ENCODE measurements at regions not wholly inside any gene's neighbourhood (a gene's known extent, or its start where the extent isn't known, plus 50 kb on each side); places are given as distances from the start of the nearest gene placed in this dataset.

DNA sequence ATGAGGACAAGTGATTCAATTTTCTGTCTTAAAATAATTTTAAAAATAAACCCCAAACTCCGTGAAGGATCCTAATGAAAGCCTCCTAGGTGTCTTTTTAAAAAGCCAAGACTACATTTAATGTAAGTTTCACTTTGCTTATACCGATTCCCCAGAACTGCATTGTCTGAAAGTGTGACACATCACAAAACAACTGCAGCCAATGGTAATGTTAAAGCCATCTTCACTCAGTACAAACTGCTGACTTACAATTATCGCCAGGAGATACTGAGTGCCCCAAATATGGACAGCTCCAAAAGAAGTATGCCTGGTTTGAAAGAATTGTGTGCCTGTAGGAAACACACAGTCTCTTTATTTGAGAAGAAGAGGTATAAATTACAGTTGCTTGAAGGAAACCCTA is 73.7 kb upstream of the SPANXB1 start:
- Mint-ChIP-seq H3K27me3 (no peaks in the 10 kb centered on the region), H3K9me3 (no peaks in the 10 kb centered on the region), H3K4me3 (no peak overlapping the region), H3K4me1 (ENCODE audit: low read depth) (no peaks in the 10 kb centered on the region), H3K27ac (no peak overlapping the region), H3K36me3 (ENCODE audit: low read depth) (no peaks in the 10 kb centered on the region)
- DNase-seq (no peak), ATAC-seq (no peak)
- CTCF ChIA-PET, result no interaction called here
- TF ChIP-seq CTCF (IDR thresholded peaks at IDR 0.05), result no peak
- POLR2A ChIA-PET, result no interaction called here
- intact Hi-C loops (cut with micrococcal nuclease), result no loop called here

GRCh38 chrX:140933016-140933415 is 69.4 kb upstream of the SPANXB1 start:
- TF ChIP-seq CTCF (IDR thresholded peaks at IDR 0.05), result no peak
- intact Hi-C loops (cut with micrococcal nuclease), result no loop called here
- Mint-ChIP-seq H3K27ac (no peak overlapping the region), H3K9me3 (no peaks in the 10 kb centered on the region), H3K4me3 (no peak overlapping the region), H3K4me1 (ENCODE audit: low read depth) (no peaks in the 10 kb centered on the region), H3K36me3 (ENCODE audit: low read depth) (no peaks in the 10 kb centered on the region), H3K27me3 (no peaks in the 10 kb centered on the region)
- DNase-seq (no peak), ATAC-seq (no peak)
- ChIA-PET POLR2A (no interaction called here), CTCF (no interaction called here)

GRCh38 chrX:140933874-140934655 is 68.3 kb upstream of the SPANXB1 start:
- ChIA-PET CTCF (no interaction called here), POLR2A (no interaction called here)
- Mint-ChIP-seq H3K9me3 (no peaks in the 10 kb centered on the region), H3K27ac (no peak overlapping the region), H3K4me1 (ENCODE audit: low read depth) (no peaks in the 10 kb centered on the region), H3K4me3 (no peak overlapping the region), H3K27me3 (no peaks in the 10 kb centered on the region), H3K36me3 (ENCODE audit: low read depth) (no peaks in the 10 kb centered on the region)
- no peak for TF ChIP-seq CTCF (IDR thresholded peaks at IDR 0.05)
- ATAC-seq (no peak), DNase-seq (no peak)
- intact Hi-C loops (cut with micrococcal nuclease), result no loop called here

DNA sequence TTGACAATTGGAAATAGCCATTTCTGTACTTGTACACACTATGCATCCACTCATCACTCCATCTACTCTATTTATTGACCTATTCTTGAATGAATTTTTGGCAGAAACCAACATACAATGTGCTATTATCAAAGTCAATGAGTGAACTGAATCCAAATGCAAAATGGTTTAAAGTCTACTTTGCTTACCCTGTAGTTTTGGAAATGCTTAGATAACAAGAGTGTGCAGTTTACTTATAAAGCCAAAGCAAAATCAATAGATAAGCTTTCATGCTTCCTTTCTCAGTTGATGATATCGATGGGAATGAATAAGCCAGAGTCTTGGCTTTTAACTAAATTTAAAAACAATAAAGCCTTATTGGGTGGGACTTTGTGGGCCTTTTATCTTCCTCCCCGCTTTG is 58.9 kb upstream of the SPANXB1 start:
- H3K27me3 Mint-ChIP-seq, result no peaks in the 10 kb centered on the region
- POLR2A ChIA-PET, result no interaction called here
- no peak for DNase-seq
- no peaks in the 10 kb centered on the region for H3K36me3 Mint-ChIP-seq (ENCODE audit: low read depth)
- no peak overlapping the region for H3K27ac Mint-ChIP-seq
- intact Hi-C loops (cut with micrococcal nuclease), result no loop called here
- CTCF ChIA-PET, result no interaction called here
- no peaks in the 10 kb centered on the region for H3K4me1 Mint-ChIP-seq (ENCODE audit: low read depth)
- ATAC-seq, result no peak
- TF ChIP-seq CTCF (IDR thresholded peaks at IDR 0.05), result no peak
- no peak overlapping the region for H3K4me3 Mint-ChIP-seq
- H3K9me3 Mint-ChIP-seq, result no peaks in the 10 kb centered on the region

- H3K4me3 Mint-ChIP-seq, result no peak overlapping the region
- H3K36me3 Mint-ChIP-seq (ENCODE audit: low read depth), result no peaks in the 10 kb centered on the region
- DNase-seq, result no peak
- H3K9me3 Mint-ChIP-seq, result no peaks in the 10 kb centered on the region
- intact Hi-C loops (cut with micrococcal nuclease), result no loop called here
- ChIA-PET POLR2A (no interaction called here), CTCF (no interaction called here)
- H3K27me3 Mint-ChIP-seq, result no peaks in the 10 kb centered on the region
- no peak for TF ChIP-seq CTCF (IDR thresholded peaks at IDR 0.05)
- no peaks in the 10 kb centered on the region for H3K4me1 Mint-ChIP-seq (ENCODE audit: low read depth)
- no peak for ATAC-seq
- H3K27ac Mint-ChIP-seq, result no peak overlapping the region
Observed at GRCh38 chrX:140944710-140945109, 57.7 kb upstream of the SPANXB1 start.

Data from activated CD8-positive, alpha-beta T cell treated with anti-CD3 and anti-CD28 coated beads for 36 hours (primary cell).